ENCODE measurements at regions not wholly inside any gene's neighbourhood (a gene's known extent, or its start where the extent isn't known, plus 50 kb on each side); places are given as distances from the start of the nearest gene placed in this dataset.

DNA sequence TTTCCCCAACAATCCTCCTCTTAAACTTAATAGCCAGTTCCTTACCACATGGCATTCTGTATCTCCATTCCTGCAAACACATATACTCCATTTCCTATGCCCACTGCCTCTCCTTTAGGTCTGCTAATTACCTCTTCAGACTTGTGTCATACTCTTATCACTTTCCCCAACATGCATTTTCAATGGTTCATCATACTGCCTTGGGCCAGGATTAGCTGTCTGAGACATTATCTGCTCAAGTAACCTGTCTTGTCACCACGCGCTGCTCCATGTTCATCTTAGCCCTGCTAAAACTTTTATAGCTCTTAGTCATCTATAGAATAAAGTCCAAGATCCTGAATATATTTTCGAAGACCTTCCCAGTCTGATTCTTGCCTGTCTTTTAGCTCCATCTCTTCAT, 224.1 kb upstream of the GK2 start:
- TF ChIP-seq POLR2A (IDR thresholded peaks at IDR 0.05; ENCODE audit: low read depth, low read length) (no peak), POLR2AphosphoS5 (IDR thresholded peaks at IDR 0.05; ENCODE audit: low read depth, low read length) (no peak), TAF1 (IDR thresholded peaks at IDR 0.05; ENCODE audit: low read depth, low read length) (no peak), POU2F2 (IDR thresholded peaks at IDR 0.05; ENCODE audit: low read depth, low read length) (no peak), SPI1 (IDR thresholded peaks at IDR 0.05; ENCODE audit: low read depth, low read length) (no peak), PAX5 (IDR thresholded peaks at IDR 0.05; ENCODE audit: insufficient read depth, low read length, severe bottlenecking) (no peak)
